ENCODE measurements at regions not wholly inside any gene's neighbourhood (a gene's known extent, or its start where the extent isn't known, plus 50 kb on each side); places are given as distances from the start of the nearest gene placed in this dataset.

DNA sequence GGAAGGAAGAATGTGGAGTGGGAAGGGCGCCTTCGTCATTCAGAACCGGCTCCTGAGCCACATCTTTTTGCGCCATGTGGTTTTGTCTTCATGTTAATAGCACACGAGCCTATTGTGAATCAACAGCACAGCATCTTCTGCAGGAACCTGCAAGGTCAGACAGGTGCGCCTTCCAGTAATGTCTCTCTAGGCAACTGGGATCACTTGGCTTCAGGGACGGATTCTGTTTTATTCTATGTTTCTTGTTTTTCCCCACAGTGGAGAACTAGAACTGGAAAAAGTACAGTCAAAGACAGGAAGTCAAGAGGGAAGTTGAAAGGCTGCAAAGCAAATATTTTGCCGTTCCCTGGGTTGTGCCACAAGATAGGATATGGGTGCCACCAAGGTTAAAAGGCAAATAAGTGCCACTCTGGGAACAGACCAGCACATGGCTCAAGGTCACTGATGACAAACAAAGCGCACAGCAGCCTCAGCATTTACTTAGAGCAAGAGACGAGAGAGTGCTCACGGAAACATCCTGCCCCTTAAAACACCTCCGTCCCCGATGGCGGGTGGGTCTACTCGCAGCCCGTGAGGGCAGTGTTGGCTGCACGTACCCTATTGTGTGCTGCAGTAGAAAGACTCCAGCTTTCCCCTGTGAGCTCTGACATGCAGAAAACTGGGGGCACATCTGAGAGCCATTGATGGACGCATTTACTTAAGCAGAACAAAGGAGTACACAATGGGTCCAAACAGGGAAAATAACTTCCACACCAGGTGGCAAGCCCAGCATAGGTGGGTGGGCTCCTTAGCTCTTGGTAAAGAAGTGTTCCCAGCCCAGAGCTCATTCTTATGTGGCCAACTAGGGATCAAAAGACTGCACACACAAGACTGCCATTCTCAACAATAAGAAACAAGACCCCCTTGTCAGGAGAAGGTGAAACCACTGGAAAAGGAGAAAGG is 107.2 kb upstream of the PARD3B start (continued):
- TF ChIP-seq ZGPAT (CRISPR knock-in tag; IDR thresholded peaks at IDR 0.05): no peak
- no peak for TF ChIP-seq ZNF772 (CRISPR knock-in tag; IDR thresholded peaks at IDR 0.05)
- TF ChIP-seq IKZF4 (CRISPR knock-in tag; IDR thresholded peaks at IDR 0.05; ENCODE audit: borderline replicate concordance, low read depth, not compliant biosample characterization): no peak
- TF ChIP-seq HDAC6 (IDR thresholded peaks at IDR 0.05; ENCODE audit: low read depth, low read length): no peak
- TF ChIP-seq ZBTB42 (CRISPR knock-in tag; IDR thresholded peaks at IDR 0.05): no peak
- no peak for TF ChIP-seq ATF6 (CRISPR knock-in tag; conservative IDR thresholded peaks at IDR 0.05)
- TF ChIP-seq ZNF441 (CRISPR knock-in tag; IDR thresholded peaks at IDR 0.05; ENCODE audit: borderline replicate concordance): peak; percentile 58; the same call in 1 of the 2 replicates
- TF ChIP-seq GATAD1 (CRISPR knock-in tag; IDR thresholded peaks at IDR 0.05): no peak
- TF ChIP-seq BRD4 (CRISPR knock-in tag; IDR thresholded peaks at IDR 0.05): no peak
- TF ChIP-seq, protein P1, sequence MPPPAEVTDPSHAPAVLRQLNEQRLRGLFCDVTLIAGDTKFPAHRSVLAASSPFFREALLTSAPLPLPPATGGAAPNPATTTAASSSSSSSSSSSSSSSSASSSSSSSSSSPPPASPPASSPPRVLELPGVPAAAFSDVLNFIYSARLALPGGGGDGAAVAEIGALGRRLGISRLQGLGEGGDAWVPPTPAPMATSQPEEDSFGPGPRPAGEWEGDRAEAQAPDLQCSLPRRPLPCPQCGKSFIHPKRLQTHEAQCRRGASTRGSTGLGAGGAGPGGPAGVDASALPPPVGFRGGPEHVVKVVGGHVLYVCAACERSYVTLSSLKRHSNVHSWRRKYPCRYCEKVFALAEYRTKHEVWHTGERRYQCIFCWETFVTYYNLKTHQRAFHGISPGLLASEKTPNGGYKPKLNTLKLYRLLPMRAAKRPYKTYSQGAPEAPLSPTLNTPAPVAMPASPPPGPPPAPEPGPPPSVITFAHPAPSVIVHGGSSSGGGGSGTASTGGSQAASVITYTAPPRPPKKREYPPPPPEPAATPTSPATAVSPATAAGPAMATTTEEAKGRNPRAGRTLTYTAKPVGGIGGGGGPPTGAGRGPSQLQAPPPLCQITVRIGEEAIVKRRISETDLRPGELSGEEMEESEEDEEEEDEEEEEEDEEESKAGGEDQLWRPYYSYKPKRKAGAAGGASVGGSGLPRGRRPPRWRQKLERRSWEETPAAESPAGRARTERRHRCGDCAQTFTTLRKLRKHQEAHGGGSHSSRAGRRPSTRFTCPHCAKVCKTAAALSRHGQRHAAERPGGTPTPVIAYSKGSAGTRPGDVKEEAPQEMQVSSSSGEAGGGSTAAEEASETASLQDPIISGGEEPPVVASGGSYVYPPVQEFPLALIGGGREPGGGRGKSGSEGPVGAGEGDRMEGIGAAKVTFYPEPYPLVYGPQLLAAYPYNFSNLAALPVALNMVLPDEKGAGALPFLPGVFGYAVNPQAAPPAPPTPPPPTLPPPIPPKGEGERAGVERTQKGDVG (CRISPR knock-in tag; IDR thresholded peaks at IDR 0.05; ENCODE audit: borderline replicate concordance): peak; percentile 59; the same call in 1 of the 2 replicates
- no peak for TF ChIP-seq CHD2 (IDR thresholded peaks at IDR 0.05; ENCODE audit: low read depth, low read length)
- no peak for TF ChIP-seq MBD4 (IDR thresholded peaks at IDR 0.05; ENCODE audit: borderline replicate concordance, low read length)
- TF ChIP-seq ZNF644 (CRISPR knock-in tag; IDR thresholded peaks at IDR 0.05; ENCODE audit: low read depth): no peak
- TF ChIP-seq EEA1 (CRISPR knock-in tag; IDR thresholded peaks at IDR 0.05; ENCODE audit: borderline replicate concordance): no peak
- TF ChIP-seq ARHGAP35 (CRISPR knock-in tag; IDR thresholded peaks at IDR 0.05; ENCODE audit: borderline replicate concordance): no peak
- TF ChIP-seq, protein P2, sequence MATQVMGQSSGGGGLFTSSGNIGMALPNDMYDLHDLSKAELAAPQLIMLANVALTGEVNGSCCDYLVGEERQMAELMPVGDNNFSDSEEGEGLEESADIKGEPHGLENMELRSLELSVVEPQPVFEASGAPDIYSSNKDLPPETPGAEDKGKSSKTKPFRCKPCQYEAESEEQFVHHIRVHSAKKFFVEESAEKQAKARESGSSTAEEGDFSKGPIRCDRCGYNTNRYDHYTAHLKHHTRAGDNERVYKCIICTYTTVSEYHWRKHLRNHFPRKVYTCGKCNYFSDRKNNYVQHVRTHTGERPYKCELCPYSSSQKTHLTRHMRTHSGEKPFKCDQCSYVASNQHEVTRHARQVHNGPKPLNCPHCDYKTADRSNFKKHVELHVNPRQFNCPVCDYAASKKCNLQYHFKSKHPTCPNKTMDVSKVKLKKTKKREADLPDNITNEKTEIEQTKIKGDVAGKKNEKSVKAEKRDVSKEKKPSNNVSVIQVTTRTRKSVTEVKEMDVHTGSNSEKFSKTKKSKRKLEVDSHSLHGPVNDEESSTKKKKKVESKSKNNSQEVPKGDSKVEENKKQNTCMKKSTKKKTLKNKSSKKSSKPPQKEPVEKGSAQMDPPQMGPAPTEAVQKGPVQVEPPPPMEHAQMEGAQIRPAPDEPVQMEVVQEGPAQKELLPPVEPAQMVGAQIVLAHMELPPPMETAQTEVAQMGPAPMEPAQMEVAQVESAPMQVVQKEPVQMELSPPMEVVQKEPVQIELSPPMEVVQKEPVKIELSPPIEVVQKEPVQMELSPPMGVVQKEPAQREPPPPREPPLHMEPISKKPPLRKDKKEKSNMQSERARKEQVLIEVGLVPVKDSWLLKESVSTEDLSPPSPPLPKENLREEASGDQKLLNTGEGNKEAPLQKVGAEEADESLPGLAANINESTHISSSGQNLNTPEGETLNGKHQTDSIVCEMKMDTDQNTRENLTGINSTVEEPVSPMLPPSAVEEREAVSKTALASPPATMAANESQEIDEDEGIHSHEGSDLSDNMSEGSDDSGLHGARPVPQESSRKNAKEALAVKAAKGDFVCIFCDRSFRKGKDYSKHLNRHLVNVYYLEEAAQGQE (IDR thresholded peaks at IDR 0.05; ENCODE audit: borderline replicate concordance in 1 of 2, low read depth in 1 of 2, low read length in 2 of 2): no peak; a peak in 1 of 4 replicates
- peak; percentile 81; the same call in 1 of the 2 replicates for TF ChIP-seq ZNF556 (CRISPR knock-in tag; IDR thresholded peaks at IDR 0.05; ENCODE audit: borderline replicate concordance)
- no peak for TF ChIP-seq NFKBIZ (CRISPR knock-in tag; IDR thresholded peaks at IDR 0.05)
